PC-3 (cell line): ENCODE measurements at regions not wholly inside any gene's neighbourhood (a gene's known extent, or its start where the extent isn't known, plus 50 kb on each side); places are given as distances from the start of the nearest gene placed in this dataset.
A peak's percentile ranks its signal among the peaks of the same experiment; 100 is the strongest.

Experiments
- ATAC-seq: fragments of 200-7000 bp; cut with Tn5 transposase; 2 replicates; pipeline ENCODE4 v1.9.1; 2020; ENCODE audit warnings: mild to moderate bottlenecking, moderate library complexity
- BruUV-seq: library from RNA; stranded (reverse); fragments of 400-500 nt; replicated peaks from 2 replicates; lab custom pipeline; 2021; lab: Mats Ljungman, UMichigan
- CTCF ChIA-PET: fragments of 300-600 bp; sonication (Branson Sonifier 250); formaldehyde crosslinking; loops from one replicate; lab custom pipeline; 2022; ENCODE audit warnings: antibody characterized with exemption; lab: Charles Lee
- POLR2A ChIA-PET: fragments of 300-600 bp; sonication (Branson Sonifier 250); formaldehyde crosslinking; loops from one replicate; lab custom pipeline; 2022; ENCODE audit warnings: antibody characterized with exemption; ENCODE audit not compliant: unreplicated experiment; lab: Charles Lee
- DNase-seq: peaks from one replicate; pipeline ENCODE4 v3.0.0-alpha.2; 2015
- H2AFZ ChIP-seq: fragments of 300-600 bp; sonication (generic); 2 replicates; pipeline ENCODE4 v1.6.0; 2016; ENCODE audit warnings: antibody characterized with exemption, low read length
- H3F3A ChIP-seq: fragments of 300-600 bp; sonication (generic); one replicate; pipeline ENCODE4 v1.6.0; 2017; ENCODE audit warnings: antibody characterized with exemption, low read length, control low read depth, mild to moderate bottlenecking; ENCODE audit not compliant: unreplicated experiment
- H3K27ac ChIP-seq: fragments of 300-600 bp; sonication (generic); 2 replicates; pipeline ENCODE4 v1.5.1; 2016; ENCODE audit warnings: mild to moderate bottlenecking, low read length
- H3K27me3 ChIP-seq: fragments of 300-600 bp; sonication (generic); 2 replicates; pipeline ENCODE4 v1.6.1; 2016; ENCODE audit warnings: low read length, mixed read lengths
- H3K36me3 ChIP-seq: fragments of 300-600 bp; sonication (generic); 2 replicates; pipeline ENCODE4 v1.6.1; 2016; ENCODE audit warnings: low read depth, mixed run types, low read length, mixed read lengths
- H3K4me1 ChIP-seq: fragments of 300-600 bp; sonication (generic); 2 replicates; pipeline ENCODE4 v1.5.1; 2016; ENCODE audit warnings: low read length; ENCODE audit not compliant: insufficient read depth
- H3K4me2 ChIP-seq: fragments of 300-600 bp; sonication (generic); 2 replicates; pipeline ENCODE4 v1.6.0; 2016; ENCODE audit warnings: low read length
- H3K4me3 ChIP-seq: fragments of 300-600 bp; sonication (generic); 2 replicates; pipeline ENCODE4 v1.5.1; 2016; ENCODE audit warnings: mild to moderate bottlenecking, low read length, mixed read lengths
- H3K79me2 ChIP-seq: fragments of 300-600 bp; sonication (generic); 2 replicates; pipeline ENCODE4 v1.6.1; 2017; ENCODE audit warnings: low read length, mixed read lengths
- H3K9ac ChIP-seq: fragments of 300-600 bp; sonication (generic); 2 replicates; pipeline ENCODE4 v1.6.0; 2016; ENCODE audit warnings: mild to moderate bottlenecking, low read length
- H3K9me2 ChIP-seq: fragments of 300-600 bp; sonication (generic); replicated peaks from 2 replicates; pipeline ENCODE4 v1.6.1; 2016; ENCODE audit warnings: mixed run types, low read length, mixed read lengths
- H3K9me3 ChIP-seq: fragments of 300-600 bp; sonication (generic); 2 replicates; pipeline ENCODE4 v1.6.1; 2016; ENCODE audit warnings: low read length, mixed read lengths
- H4K20me1 ChIP-seq: fragments of 300-600 bp; sonication (generic); 2 replicates; pipeline ENCODE4 v1.6.1; 2016; ENCODE audit warnings: low read length, mixed read lengths
- EZH2 ChIP-seq: fragments of 300-600 bp; sonication (generic); IDR thresholded peaks from one replicate; pipeline ENCODE4 v1.6.1; 2017; ENCODE audit warnings: antibody characterized with exemption, mild to moderate bottlenecking, low read length; ENCODE audit not compliant: unreplicated experiment
- EZH2phosphoT487 ChIP-seq: fragments of 300-600 bp; sonication (generic); IDR thresholded peaks from 2 replicates; pipeline ENCODE4 v1.6.1; 2018; ENCODE audit warnings: mild to moderate bottlenecking, antibody characterized with exemption, low read length, borderline replicate concordance
- intact Hi-C: fragments of 100-400 bp; cut with micrococcal nuclease; formaldehyde crosslinking; loops from 2 replicates; pipeline ENCODE4 v1.9.0; 2023
- TF ChIP-seq, protein P1 (sequence below): fragments of 300-600 bp; sonication (generic); conservative IDR thresholded peaks from 2 replicates; pipeline ENCODE4 v1.5.1; 2017; ENCODE audit warnings: antibody characterized with exemption, low read depth, mild to moderate bottlenecking, low read length

- ChIA-PET CTCF (interaction anchor here (0.6 kb wide), 1 partner anchor 255 kb away, joined by 6 read pairs; no protein-coding TSS in a partner anchor), POLR2A (interaction anchor here (0.5 kb wide), 1 partner anchor 107 kb away, joined by 5 read pairs; no protein-coding TSS in a partner anchor)
These were observed 193.7 kb downstream of the KIF26A start for GRCh38 chr14:104331871-104332605.

DNA sequence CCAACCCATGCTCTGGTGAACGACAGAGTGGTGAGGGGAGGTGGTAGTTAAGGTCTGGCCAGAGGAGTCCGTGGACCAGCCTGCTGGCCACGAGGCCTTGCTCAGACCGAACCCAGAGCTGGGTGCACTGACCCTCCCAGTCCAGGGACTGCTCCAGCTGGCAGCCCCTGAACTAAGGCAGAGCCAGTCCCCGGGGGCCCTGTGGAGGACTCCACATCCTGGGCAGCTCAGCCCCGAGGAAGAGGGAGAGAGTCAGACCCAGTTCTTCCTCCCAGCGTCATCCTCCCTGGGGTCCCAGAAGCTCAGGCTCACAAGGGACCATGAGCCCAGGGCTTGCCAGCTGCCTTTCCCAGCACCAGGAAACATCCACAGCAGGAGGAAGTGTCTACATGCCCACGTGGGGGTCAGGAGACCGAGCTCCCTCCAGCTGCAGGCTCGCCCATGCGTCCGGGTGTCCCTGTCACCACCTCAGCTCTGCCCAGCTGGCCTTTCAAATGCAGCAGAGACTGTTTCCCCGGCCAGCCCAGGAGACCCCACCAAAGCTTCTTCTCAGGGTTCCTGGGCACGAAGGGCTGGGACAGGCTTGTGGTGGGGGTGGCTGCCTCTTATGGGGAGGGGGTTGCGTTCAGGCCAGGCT is 194.4 kb downstream of the KIF26A start:
- TF ChIP-seq EZH2phosphoT487 (no peak), EZH2 (no peak)
- TF ChIP-seq, protein P1, sequence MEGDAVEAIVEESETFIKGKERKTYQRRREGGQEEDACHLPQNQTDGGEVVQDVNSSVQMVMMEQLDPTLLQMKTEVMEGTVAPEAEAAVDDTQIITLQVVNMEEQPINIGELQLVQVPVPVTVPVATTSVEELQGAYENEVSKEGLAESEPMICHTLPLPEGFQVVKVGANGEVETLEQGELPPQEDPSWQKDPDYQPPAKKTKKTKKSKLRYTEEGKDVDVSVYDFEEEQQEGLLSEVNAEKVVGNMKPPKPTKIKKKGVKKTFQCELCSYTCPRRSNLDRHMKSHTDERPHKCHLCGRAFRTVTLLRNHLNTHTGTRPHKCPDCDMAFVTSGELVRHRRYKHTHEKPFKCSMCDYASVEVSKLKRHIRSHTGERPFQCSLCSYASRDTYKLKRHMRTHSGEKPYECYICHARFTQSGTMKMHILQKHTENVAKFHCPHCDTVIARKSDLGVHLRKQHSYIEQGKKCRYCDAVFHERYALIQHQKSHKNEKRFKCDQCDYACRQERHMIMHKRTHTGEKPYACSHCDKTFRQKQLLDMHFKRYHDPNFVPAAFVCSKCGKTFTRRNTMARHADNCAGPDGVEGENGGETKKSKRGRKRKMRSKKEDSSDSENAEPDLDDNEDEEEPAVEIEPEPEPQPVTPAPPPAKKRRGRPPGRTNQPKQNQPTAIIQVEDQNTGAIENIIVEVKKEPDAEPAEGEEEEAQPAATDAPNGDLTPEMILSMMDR, result no peak
- ChIA-PET POLR2A (interaction anchor here (0.5 kb wide), 1 partner anchor 107 kb away, joined by 5 read pairs; no protein-coding TSS in a partner anchor), CTCF (interaction anchor here (0.6 kb wide), 1 partner anchor 255 kb away, joined by 6 read pairs; no protein-coding TSS in a partner anchor)
- H3K9me2 ChIP-seq, result no peaks in the 10 kb centered on the region
- H3K9me3 ChIP-seq, result 0 out of 2 replicates have a peak, but pooled peaks cover 5% of the 10 kb centered on the region
- H3K27ac ChIP-seq, result no peak overlapping the region
- no peaks in the 10 kb centered on the region for H3K36me3 ChIP-seq
- no peaks in the 10 kb centered on the region for H3K4me1 ChIP-seq
- ATAC-seq (no peak), DNase-seq (no peak)
- H3K27me3 ChIP-seq, result peaks cover 50% of the 10 kb centered on the region
- no peaks in the 10 kb centered on the region for H4K20me1 ChIP-seq
- H3K79me2 ChIP-seq, result no peaks in the 10 kb centered on the region
- no peak overlapping the region for H3K4me2 ChIP-seq
- H3K4me3 ChIP-seq, result no peak overlapping the region
- no peaks in the 10 kb centered on the region for H3F3A ChIP-seq
- intact Hi-C loops, result no loop called here
- no TSS peak for BruUV-seq
- no peak overlapping the region for H3K9ac ChIP-seq
- no peak overlapping the region for H2AFZ ChIP-seq

More at GRCh38 chr14:104331871-104332605, 193.7 kb downstream of the KIF26A start:
- no peak overlapping the region for H3K9ac ChIP-seq
- no peak overlapping the region for H3K4me2 ChIP-seq
- DNase-seq, result no peak
- intact Hi-C loops, result no loop called here
- no peaks in the 10 kb centered on the region for H3K9me2 ChIP-seq
- TF ChIP-seq, protein P1, result peak; percentile 17; the same call in 1 of the 2 replicates
- no peak for TF ChIP-seq EZH2phosphoT487
- H3K4me3 ChIP-seq, result no peak overlapping the region
- BruUV-seq, result no TSS peak
- no peak for ATAC-seq
- H3K9me3 ChIP-seq, result 0 out of 2 replicates have a peak, but pooled peaks cover 5% of the 10 kb centered on the region
- no peaks in the 10 kb centered on the region for H3K79me2 ChIP-seq
- H3F3A ChIP-seq, result no peaks in the 10 kb centered on the region
- H3K4me1 ChIP-seq, result no peaks in the 10 kb centered on the region
- no peaks in the 10 kb centered on the region for H3K36me3 ChIP-seq
- no peak overlapping the region for H3K27ac ChIP-seq
- no peaks in the 10 kb centered on the region for H4K20me1 ChIP-seq
- no peak overlapping the region for H2AFZ ChIP-seq
- peaks cover 44% of the 10 kb centered on the region for H3K27me3 ChIP-seq
